SH-SY5Y (cell line): ENCODE measurements at regions not wholly inside any gene's neighbourhood (a gene's known extent, or its start where the extent isn't known, plus 50 kb on each side); places are given as distances from the start of the nearest gene placed in this dataset.

ENCODE experiments used
- GATA2 ChIP-seq: IDR thresholded peaks from 2 replicates; pipeline ENCODE4 v1.6.1; 2011; ENCODE audit warnings: mild to moderate bottlenecking, low read depth, low read length
- GATA3 ChIP-seq: IDR thresholded peaks from 2 replicates; pipeline ENCODE4 v1.6.1; 2011; ENCODE audit warnings: low read depth, mild to moderate bottlenecking, low read length, moderate library complexity

GRCh38 chr13:73759434-73759833 lies 374.8 kb downstream of the KLF12 start:
- TF ChIP-seq GATA2, result no peak

GRCh38 chr13:73757481-73758233 lies 376.5 kb downstream of the KLF12 start:
- TF ChIP-seq GATA2 (no peak), GATA3 (no peak)

GRCh38 chr13:73754727-73755292 lies 379.4 kb downstream of the KLF12 start:
- TF ChIP-seq GATA2 (no peak), GATA3 (no peak)

GRCh38 chr13:73754241-73754640 lies 380.0 kb downstream of the KLF12 start:
- TF ChIP-seq GATA3 (no peak), GATA2 (no peak)

- TF ChIP-seq GATA3 (no peak), GATA2 (no peak)
These were observed 382.9 kb downstream of the KLF12 start for GRCh38 chr13:73751290-73751689.

GRCh38 chr13:73748404-73748803 lies 385.8 kb downstream of the KLF12 start:
- TF ChIP-seq GATA2, result no peak
- TF ChIP-seq GATA3, result no peak

GRCh38 chr13:73745190-73745589 lies 389.0 kb downstream of the KLF12 start:
- TF ChIP-seq GATA3 (no peak), GATA2 (no peak)

- TF ChIP-seq GATA2 (no peak), GATA3 (no peak)
These were observed 391.2 kb downstream of the KLF12 start for GRCh38 chr13:73742982-73743381.

GRCh38 chr13:73741742-73742141 lies 392.5 kb downstream of the KLF12 start:
- TF ChIP-seq GATA3 (no peak), GATA2 (no peak)

- TF ChIP-seq GATA3 (no peak), GATA2 (no peak)
These were observed 393.1 kb downstream of the KLF12 start for GRCh38 chr13:73741111-73741510.

- TF ChIP-seq GATA2 (no peak), GATA3 (no peak)
These were observed 393.5 kb downstream of the KLF12 start for GRCh38 chr13:73740666-73741065.

GRCh38 chr13:73739394-73739793 lies 394.8 kb downstream of the KLF12 start:
- TF ChIP-seq GATA2 (no peak), GATA3 (no peak)

- TF ChIP-seq GATA2, result no peak
These were observed 395.6 kb downstream of the KLF12 start for GRCh38 chr13:73738626-73739025.

- TF ChIP-seq GATA3, result no peak
- no peak for TF ChIP-seq GATA2
These were observed 397.0 kb downstream of the KLF12 start for GRCh38 chr13:73737214-73737613.

GRCh38 chr13:73733706-73734105 lies 400.5 kb downstream of the KLF12 start:
- TF ChIP-seq GATA2 (no peak), GATA3 (no peak)
